GM12874 (cell line): ENCODE measurements at regions not wholly inside any gene's neighbourhood (a gene's known extent, or its start where the extent isn't known, plus 50 kb on each side); places are given as distances from the start of the nearest gene placed in this dataset.

ENCODE experiments used
- CTCF ChIP-seq: IDR thresholded peaks from 2 replicates; pipeline ENCODE4 v1.5.1; 2011; ENCODE audit warnings: low read depth, mild to moderate bottlenecking, control low read depth, low read length, moderate library complexity; ENCODE audit not compliant: insufficient read depth

DNA sequence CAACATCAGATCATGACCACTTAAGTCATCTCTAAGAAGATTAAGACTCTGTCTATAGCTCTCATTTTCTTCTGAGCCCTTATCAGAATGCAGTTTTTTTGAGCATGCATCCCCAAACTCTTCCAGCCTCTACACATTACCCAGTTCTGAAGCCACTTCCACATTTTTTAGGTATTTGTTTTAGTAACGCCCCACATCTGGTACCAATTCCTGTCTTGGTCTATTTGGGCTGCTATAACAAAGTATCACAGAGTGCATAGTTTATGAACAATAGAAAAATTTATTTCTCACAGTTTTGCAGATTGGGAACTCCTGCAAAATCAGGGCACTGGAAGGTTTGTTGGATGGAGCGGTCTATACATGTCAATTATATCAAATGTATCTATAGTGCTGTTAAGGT, 107.7 kb upstream of the KCND2 start:
- no peak for TF ChIP-seq CTCF

DNA sequence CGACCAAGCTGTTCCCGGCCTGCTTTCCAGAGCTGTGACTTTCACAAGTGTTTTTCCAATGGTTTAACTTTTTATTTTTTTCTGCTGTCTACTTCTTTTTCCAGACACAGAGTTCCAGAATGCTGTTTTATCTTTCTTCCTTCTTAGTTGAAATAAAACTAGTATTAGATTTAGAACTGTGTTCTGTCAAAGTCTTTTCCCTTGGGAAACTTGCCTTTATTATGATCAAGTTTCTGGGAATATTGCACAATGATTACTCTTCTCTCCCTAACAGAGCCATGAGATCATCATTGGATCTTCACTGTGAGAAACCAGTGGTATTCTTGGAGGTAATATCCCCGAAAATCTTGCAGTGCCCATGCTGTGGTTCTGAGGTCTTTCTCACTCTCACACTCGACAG, 104.9 kb upstream of the KCND2 start:
- no peak for TF ChIP-seq CTCF

GRCh38 chr7:120169996-120170783, 102.8 kb upstream of the KCND2 start:
- TF ChIP-seq CTCF = no peak

DNA sequence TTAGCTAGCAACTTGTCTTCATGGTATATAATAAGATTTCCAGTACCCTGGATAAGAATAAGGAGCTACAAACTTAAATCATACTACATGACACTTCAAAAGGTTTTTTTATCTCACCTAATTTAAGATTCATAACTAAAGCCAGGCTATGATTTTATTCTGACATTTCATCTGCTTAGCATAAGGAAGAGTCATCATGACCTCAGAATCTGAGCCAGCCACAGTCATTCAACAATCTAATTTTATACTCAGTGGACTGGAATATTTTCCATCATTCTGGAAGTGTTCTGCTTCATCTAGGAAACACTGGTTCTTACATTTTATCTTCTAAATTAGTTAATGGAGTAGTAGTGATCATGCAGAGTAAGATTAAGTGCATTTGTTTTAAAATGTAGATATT, 102.1 kb upstream of the KCND2 start:
- no peak for TF ChIP-seq CTCF

DNA sequence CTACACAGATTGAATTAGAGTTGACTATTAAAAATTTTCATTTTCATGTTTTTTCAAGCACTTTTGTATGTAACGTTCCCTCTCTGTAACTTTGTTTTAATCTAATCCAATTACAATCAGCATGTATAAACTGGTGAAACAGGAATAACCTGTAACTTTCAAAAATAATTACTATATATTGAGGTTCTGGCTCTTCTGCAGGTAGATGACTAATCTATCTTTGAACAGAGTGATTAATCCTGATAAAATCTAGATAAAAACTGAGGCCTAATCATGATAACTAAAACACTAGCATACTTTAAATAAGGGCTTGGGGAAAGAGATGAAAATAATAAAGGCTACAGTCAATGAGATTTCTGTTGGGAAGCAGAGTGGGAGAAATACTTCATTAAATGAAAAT, 101.6 kb upstream of the KCND2 start:
- TF ChIP-seq CTCF = no peak

- TF ChIP-seq CTCF = no peak
Measured at GRCh38 chr7:120180221-120180620, 92.8 kb upstream of the KCND2 start.

DNA sequence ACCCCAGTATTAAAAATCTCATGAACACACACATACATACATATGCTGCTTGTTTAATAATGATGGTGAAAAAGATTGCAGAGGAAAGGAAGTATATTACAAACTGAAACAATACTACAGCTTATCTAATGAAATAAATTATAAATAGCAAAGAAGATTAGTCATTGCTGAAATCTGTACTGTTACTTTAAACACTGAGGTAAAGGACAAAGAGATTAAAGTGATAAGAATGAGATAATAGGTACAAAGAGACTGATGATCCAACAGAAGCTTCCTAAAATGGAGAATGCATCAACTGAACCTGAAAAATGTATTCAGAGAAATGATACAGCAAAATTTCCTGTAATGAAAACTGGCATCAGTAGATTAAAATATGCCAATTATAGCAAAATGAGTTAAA, 91.5 kb upstream of the KCND2 start:
- no peak for TF ChIP-seq CTCF
